ENCODE measurements at regions not wholly inside any gene's neighbourhood (a gene's known extent, or its start where the extent isn't known, plus 50 kb on each side); places are given as distances from the start of the nearest gene placed in this dataset.

GRCh38 chr5:74116266-74116665, 490.3 kb downstream of the ARHGEF28 start:
- DNase-seq (ENCODE audit: low read depth in 3 of 3, low spot score in 2 of 3) = no peak

DNA sequence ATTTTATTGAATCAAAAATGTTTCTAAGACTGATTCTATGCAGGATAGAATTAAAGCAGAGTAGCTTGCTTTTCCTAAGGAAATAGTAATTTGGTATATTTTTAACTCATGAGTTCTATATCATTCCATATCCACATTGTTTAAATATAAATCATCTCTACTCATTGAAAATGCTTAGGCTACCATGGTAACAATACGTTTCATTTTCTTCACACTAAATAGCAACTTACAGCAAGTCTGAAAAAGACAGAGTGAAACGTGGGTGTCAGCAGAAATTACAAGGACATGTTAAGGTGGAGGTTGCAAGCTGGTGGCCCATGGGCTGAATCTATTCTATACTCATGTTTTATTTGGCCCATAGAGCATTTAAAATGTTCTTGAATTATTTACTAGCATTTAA, 487.9 kb downstream of the ARHGEF28 start:
- no peak for DNase-seq (ENCODE audit: low read depth in 3 of 3, low spot score in 2 of 3)

DNA sequence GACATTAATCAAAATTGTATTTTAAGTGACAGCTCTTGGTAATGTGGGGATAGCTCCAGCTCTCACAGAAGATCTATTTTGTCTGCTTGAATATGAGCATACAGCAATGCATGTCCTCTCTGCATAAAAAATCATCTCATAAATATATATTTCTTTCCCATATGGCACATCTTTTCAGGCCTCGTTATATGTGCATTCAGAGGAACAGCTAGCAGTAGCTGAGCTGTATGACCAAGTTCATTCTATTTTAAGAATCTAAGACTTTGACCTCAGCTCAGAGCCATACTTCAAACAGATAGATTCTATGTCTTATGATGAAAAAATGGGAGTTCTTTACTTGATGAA, 487.2 kb downstream of the ARHGEF28 start:
- no peak for DNase-seq (ENCODE audit: low read depth in 3 of 3, low spot score in 2 of 3)

DNA sequence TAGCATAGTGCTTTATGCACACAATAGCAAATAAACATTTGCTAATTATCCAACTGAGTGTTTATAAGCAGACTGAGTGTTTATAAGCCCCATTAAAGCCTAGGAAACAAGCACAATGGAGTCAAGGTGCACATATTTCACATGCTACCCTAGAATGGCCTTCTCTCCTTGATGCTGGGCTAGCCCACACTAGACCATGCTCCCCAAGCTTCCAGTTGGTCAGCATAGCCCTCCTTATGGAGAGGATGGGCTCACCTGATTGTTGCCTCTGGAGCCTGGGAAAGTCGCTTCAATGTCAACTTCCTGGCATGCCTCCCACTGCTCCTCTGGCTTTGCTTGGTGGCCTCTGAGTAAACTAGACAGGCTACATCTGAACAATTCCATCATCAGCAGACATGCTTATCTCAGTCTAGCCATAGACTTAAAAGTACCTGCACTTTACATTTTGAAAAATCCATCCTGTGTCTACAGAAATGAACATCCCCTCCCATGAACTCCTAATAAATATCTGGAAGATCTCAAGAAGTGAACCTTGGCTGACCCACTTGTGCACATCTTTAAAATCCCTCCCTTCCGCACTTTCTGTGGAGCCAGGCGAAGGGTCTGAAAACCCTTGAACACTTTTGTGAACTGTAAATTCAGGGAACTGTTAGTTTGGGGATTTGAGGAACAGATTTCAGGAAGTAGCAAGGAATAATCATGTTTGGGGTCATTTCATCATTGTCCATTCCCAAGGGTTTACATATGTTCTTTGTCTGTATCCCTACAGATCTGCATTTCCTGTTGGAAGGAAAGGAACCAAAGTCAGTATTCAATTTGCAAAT, 486.6 kb downstream of the ARHGEF28 start:
- DNase-seq (ENCODE audit: low read depth in 3 of 3, low spot score in 2 of 3) = no peak

GRCh38 chr5:74111764-74112163, 485.8 kb downstream of the ARHGEF28 start:
- DNase-seq (ENCODE audit: low read depth in 3 of 3, low spot score in 2 of 3) = no peak

DNA sequence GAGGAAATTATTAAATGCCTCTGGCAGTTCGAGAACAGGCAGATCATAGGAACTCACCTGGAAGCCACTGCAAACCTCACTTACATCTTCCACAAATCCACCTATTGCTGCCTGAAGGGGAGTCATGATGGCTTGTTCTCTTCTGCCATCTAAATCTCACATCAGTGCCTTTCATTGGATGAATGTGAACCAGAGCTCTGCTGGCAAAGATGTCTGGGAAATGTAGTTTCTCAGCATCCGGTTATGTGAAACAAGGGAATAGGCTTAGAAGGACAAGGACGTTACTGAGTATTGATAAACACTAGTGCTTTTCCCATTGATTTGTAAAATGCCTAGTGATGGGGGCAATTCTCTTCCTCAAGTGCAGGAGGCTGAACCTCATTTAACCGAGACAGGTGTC, 483.3 kb downstream of the ARHGEF28 start:
- DNase-seq (ENCODE audit: low read depth in 3 of 3, low spot score in 2 of 3) = no peak

GRCh38 chr5:74107899-74108298, 481.9 kb downstream of the ARHGEF28 start:
- no peak for DNase-seq (ENCODE audit: low read depth in 3 of 3, low spot score in 2 of 3)

DNA sequence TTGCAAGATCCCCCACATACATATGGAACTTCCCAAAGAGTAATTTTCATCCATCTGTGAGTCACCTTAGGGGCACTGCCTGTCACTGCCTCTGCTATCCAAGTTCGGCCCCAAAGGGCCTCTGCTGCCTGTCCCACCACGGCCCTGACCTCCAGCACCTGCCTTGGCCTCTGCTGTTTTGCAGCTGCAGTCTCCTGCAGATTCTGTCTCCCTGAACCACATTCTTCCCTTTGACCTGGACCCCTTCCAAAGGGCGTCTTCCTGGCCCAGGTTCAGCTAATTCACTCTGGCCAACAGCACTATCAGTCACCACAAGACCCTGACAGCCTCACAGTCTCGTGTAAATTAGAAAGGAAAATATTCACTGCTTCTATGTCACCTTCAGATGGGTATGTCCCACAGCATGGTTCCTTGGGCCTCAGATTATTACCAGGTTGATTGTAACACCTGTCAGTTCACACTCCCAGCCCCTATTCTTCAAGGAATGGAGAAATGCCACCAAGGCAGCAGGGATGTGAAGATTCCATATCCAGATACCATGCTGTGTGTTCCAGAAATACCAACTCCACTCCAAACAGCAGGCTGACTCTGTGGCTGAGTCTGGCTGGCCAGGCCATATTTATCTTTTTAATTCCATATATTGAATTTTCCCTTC, 479.3 kb downstream of the ARHGEF28 start:
- DNase-seq (ENCODE audit: low read depth in 3 of 3, low spot score in 2 of 3) = no peak

GRCh38 chr5:74103131-74104023, 477.4 kb downstream of the ARHGEF28 start:
- DNase-seq (ENCODE audit: low read depth in 3 of 3, low spot score in 2 of 3) = no peak

DNA sequence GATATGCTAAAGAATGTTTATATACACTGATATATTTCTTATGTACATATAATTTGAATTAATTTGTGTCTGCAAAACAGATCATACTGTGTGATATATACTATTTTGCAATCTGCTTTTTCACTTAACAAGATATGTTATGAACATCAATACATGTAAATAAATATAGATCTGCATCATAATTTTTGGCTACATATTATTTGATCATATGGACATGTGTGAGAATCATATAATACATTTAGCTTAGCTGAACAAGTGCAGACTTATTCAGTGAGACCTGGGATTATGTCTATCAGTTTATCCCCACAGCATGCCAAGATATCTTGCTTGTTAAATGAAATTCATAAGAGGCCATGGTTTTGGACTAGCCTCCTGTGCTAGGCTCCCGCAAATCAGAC, 474.3 kb downstream of the ARHGEF28 start:
- no peak for DNase-seq (ENCODE audit: low read depth in 3 of 3, low spot score in 2 of 3)

DNA sequence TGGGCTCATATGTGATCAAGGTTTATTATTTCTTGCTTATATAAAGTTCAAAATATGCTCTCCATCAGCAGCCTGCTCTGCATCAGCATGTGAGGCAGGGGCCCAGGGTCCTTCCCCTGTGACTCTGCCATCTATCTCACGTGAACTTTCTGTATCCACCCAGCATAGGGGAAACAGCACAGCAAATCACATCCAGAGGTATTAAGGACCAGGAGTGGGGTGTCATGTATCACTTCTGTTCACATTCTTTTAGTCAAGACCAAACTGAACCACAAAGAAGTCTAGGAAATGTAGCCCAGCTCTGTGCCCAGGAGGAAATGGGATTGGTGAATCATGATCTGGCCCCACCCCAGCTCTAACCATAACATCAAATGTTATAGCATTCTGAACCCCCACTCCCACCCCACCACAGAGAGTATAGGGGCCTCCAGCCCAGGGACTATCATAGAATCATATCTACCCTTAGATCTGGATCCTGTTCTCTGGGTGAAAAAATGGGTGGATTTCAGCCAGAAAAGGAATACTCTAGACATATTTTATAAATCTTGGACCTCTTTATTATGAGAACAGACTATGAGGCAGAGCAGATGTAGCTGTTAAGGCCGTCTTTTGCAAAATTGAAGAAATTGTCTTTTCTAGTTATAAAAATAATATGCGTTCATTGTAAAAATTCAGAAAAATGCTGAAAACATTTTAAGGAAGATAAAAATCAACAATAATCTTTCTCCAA, 473.7 kb downstream of the ARHGEF28 start:
- no peak for DNase-seq (ENCODE audit: low read depth in 3 of 3, low spot score in 2 of 3)

GRCh38 chr5:74098941-74099340, 472.9 kb downstream of the ARHGEF28 start:
- DNase-seq (ENCODE audit: low read depth in 3 of 3, low spot score in 2 of 3) = no peak

GRCh38 chr5:74098456-74098855, 472.5 kb downstream of the ARHGEF28 start:
- DNase-seq (ENCODE audit: low read depth in 3 of 3, low spot score in 2 of 3) = no peak

DNA sequence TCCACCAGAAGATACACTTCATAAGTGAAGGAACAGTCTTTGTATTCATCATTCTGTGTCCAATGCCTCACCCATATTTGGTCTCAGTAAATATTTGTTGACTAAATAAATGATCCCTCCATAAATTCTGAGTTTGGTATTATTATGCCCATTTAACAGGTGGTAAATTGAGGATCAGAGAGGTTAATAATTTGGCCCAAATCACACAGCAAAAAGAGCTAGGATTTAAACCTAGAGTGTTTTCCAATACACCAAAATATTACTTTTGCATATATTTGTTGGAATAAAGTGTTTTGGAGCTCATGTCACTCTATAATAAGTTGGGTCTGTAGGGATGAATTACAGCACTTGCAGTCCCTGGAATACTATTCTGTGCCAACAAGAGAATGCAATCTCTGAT, 470.3 kb downstream of the ARHGEF28 start:
- no peak for DNase-seq (ENCODE audit: low read depth in 3 of 3, low spot score in 2 of 3)

DNA sequence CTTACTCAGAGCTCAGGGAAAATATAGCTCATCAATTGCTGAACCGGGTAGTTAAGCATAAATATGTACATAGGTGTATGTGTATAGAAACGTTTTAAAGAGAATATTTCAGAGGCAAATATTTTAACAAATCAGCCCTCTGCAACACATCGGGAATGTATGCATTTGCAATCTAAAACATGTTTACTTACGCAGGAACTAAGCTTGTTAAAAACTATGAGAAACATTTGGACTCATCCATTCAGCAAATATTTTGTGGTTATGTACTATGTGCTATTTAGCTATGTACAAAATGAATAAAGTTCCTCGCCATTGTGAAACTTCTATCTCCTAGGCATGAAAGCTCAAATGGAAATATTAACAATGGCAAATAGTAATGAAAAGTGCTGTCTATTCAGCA, 469.9 kb downstream of the ARHGEF28 start:
- DNase-seq (ENCODE audit: low read depth in 3 of 3, low spot score in 2 of 3) = no peak

GRCh38 chr5:74094782-74095108, 468.7 kb downstream of the ARHGEF28 start:
- no peak for DNase-seq (ENCODE audit: low read depth in 3 of 3, low spot score in 2 of 3)

DNA sequence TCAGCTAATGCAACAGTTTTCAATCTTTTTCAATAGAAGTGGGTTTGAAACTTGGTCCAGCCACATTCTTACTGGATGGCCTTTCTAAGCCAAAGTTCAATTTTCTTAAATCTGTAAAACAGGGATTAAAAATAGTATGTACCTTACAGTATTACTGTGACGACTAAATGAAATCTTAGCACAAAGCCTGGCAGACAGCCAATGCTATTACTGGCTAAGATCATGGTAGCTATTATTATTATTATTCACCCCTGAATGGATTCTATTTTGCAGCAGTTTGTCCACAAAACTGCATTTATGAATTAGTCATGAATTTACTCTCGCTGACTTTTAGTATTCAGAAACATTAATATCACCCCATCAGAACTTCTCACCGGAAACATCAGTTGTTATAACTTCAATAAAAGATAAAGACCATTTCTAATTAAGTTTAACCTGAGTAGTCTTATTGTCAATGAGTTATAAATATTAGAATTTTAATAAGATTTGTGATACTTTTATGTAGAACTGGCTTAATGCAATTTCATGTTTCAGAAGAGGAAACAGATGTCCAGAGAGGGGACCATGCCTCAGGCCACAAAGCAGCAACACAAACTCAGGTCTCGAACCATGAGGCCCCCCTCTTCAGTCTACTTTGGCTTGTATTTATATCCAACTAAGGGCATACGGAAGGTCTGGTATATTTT, 468.2 kb downstream of the ARHGEF28 start:
- DNase-seq (ENCODE audit: low read depth in 3 of 3, low spot score in 2 of 3) = no peak

GRCh38 chr5:74093561-74093960, 467.6 kb downstream of the ARHGEF28 start:
- no peak for DNase-seq (ENCODE audit: low read depth in 3 of 3, low spot score in 2 of 3)

GRCh38 chr5:74092766-74093165, 466.8 kb downstream of the ARHGEF28 start:
- no peak for DNase-seq (ENCODE audit: low read depth in 3 of 3, low spot score in 2 of 3)

- no peak for DNase-seq (ENCODE audit: low read depth in 3 of 3, low spot score in 2 of 3)
Observed at GRCh38 chr5:74085782-74086181, 459.8 kb downstream of the ARHGEF28 start.

Measured in right renal cortex interstitium (tissue), 3 donors.